Endothelial cell of umbilical vein (primary cell): ENCODE measurements at regions not wholly inside any gene's neighbourhood (a gene's known extent, or its start where the extent isn't known, plus 50 kb on each side); places are given as distances from the start of the nearest gene placed in this dataset.

Experiments used
- CTCF ChIP-seq, 2 donors: IDR thresholded peaks; 1 replicate in 1 of 2; 2 replicates in 1 of 2; pipeline ENCODE4 v1.5.1; 2011; ENCODE audit warnings: low read length in 2 of 2, mild to moderate bottlenecking in 2 of 2, moderate library complexity in 2 of 2, control low read depth in 1 of 2, inconsistent platforms in 1 of 2, low read depth in 1 of 2; ENCODE audit not compliant: insufficient read depth in 1 of 2; ENCODE audit errors: extremely low read depth in 1 of 2
- EZH2 ChIP-seq: IDR thresholded peaks from 2 replicates; pipeline ENCODE4 v1.6.1; 2012; ENCODE audit warnings: borderline replicate concordance, low read depth, mild to moderate bottlenecking, moderate library complexity, low read length, inconsistent platforms; ENCODE audit not compliant: severe bottlenecking
- FOS ChIP-seq: IDR thresholded peaks from 2 replicates; pipeline ENCODE4 v1.6.1; 2011; ENCODE audit warnings: mild to moderate bottlenecking, low read length, moderate library complexity, borderline replicate concordance; ENCODE audit not compliant: insufficient read depth
- JUN ChIP-seq: IDR thresholded peaks from 2 replicates; pipeline ENCODE4 v1.6.1; 2011; ENCODE audit warnings: borderline replicate concordance, low read depth; ENCODE audit not compliant: insufficient read length, insufficient read depth
- MAX ChIP-seq: IDR thresholded peaks from 2 replicates; pipeline ENCODE4 v1.6.1; 2011; ENCODE audit not compliant: insufficient read depth, insufficient read length
- MYC ChIP-seq: IDR thresholded peaks from one replicate; pipeline ENCODE4 v1.6.1; 2011; ENCODE audit warnings: mild to moderate bottlenecking, low read depth, low read length
- POLR2A ChIP-seq: IDR thresholded peaks from 2 replicates; pipeline ENCODE4 v1.6.1; 2012; ENCODE audit warnings: low read depth, mild to moderate bottlenecking, control low read depth, low read length

GRCh38 chr1:187517546-187517945 lies 688.8 kb downstream of the PLA2G4A start:
- no peak for TF ChIP-seq CTCF (IDR thresholded peaks at IDR 0.05; ENCODE audit: extremely low read depth in 1 of 2, insufficient read depth in 1 of 2, low read depth in 1 of 2, low read length in 2 of 2)
- no peak for TF ChIP-seq FOS
- no peak for TF ChIP-seq MAX
- TF ChIP-seq JUN, result no peak
- no peak for TF ChIP-seq EZH2
- TF ChIP-seq POLR2A, result no peak
- TF ChIP-seq MYC, result no peak
